Astrocyte (in vitro differentiated cells and primary cell): ENCODE measurements at regions not wholly inside any gene's neighbourhood (a gene's known extent, or its start where the extent isn't known, plus 50 kb on each side); places are given as distances from the start of the nearest gene placed in this dataset.

Source experiments
- DNase-seq: peaks from one replicate; pipeline ENCODE4 v3.0.0-alpha.2; 2010; ENCODE audit warnings: low read depth
- FAIRE-seq: peaks from 2 replicates; lab custom pipeline; 2011; peaks lifted over from hg19 to GRCh38; lab: Jason Lieb, UNC
- H2AFZ ChIP-seq: 2 replicates; pipeline ENCODE4 v1.6.0; 2012; ENCODE audit warnings: low read depth, low read length, inconsistent platforms
- H3K27ac ChIP-seq: 2 replicates; pipeline ENCODE4 v1.5.1; 2011; ENCODE audit warnings: low read depth, low read length, inconsistent platforms
- H3K27me3 ChIP-seq: 2 replicates; pipeline ENCODE4 v1.6.0; 2011; ENCODE audit warnings: low read length, inconsistent platforms; ENCODE audit not compliant: insufficient read depth
- H3K36me3 ChIP-seq: 2 replicates; pipeline ENCODE4 v1.5.1; 2011; ENCODE audit warnings: low read length, inconsistent platforms; ENCODE audit not compliant: insufficient read depth
- H3K4me1 ChIP-seq: 2 replicates; pipeline ENCODE4 v1.5.1; 2011; ENCODE audit warnings: low read length, inconsistent platforms; ENCODE audit not compliant: insufficient read depth
- H3K4me2 ChIP-seq: 2 replicates; pipeline ENCODE4 v1.6.0; 2012; ENCODE audit warnings: low read length, inconsistent platforms
- H3K4me3 ChIP-seq: 2 replicates; pipeline ENCODE4 v1.5.1; 2011; ENCODE audit warnings: low read depth, mild to moderate bottlenecking, low read length, inconsistent platforms; ENCODE audit not compliant: insufficient read depth
- H3K79me2 ChIP-seq: 2 replicates; pipeline ENCODE4 v1.6.0; 2012; ENCODE audit warnings: mild to moderate bottlenecking, low read length, inconsistent platforms; ENCODE audit not compliant: insufficient read depth
- H3K9ac ChIP-seq: 2 replicates; pipeline ENCODE4 v1.6.0; 2012; ENCODE audit warnings: mild to moderate bottlenecking, low read length, inconsistent platforms
- H3K9me3 ChIP-seq: 2 replicates; pipeline ENCODE4 v1.5.1; 2012; ENCODE audit warnings: low read depth, mild to moderate bottlenecking, low read length, inconsistent platforms; ENCODE audit not compliant: insufficient read depth
- H4K20me1 ChIP-seq: 2 replicates; pipeline ENCODE4 v1.6.0; 2012; ENCODE audit warnings: low read length, inconsistent platforms; ENCODE audit not compliant: insufficient read depth
- H3K27ac Mint-ChIP-seq: one replicate; pipeline ENCODE4 v1.8.0; 2021; ENCODE audit warnings: mild to moderate bottlenecking, mixed read lengths; ENCODE audit not compliant: unreplicated experiment
- H3K27me3 Mint-ChIP-seq: one replicate; pipeline ENCODE4 v1.8.0; 2021; ENCODE audit warnings: low read depth, mixed read lengths; ENCODE audit not compliant: unreplicated experiment
- H3K36me3 Mint-ChIP-seq: one replicate; pipeline ENCODE4 v1.8.0; 2021; ENCODE audit warnings: low read depth, mixed read lengths; ENCODE audit not compliant: unreplicated experiment
- H3K4me1 Mint-ChIP-seq: one replicate; pipeline ENCODE4 v1.8.0; 2021; ENCODE audit warnings: low read depth, mixed read lengths; ENCODE audit not compliant: unreplicated experiment
- H3K4me3 Mint-ChIP-seq: one replicate; pipeline ENCODE4 v1.8.0; 2021; ENCODE audit warnings: mild to moderate bottlenecking, moderate library complexity, mixed read lengths; ENCODE audit not compliant: unreplicated experiment
- H3K9me3 Mint-ChIP-seq: one replicate; pipeline ENCODE4 v1.8.0; 2021; ENCODE audit warnings: mild to moderate bottlenecking, mixed read lengths; ENCODE audit not compliant: unreplicated experiment
- EZH2 ChIP-seq: IDR thresholded peaks from 2 replicates; pipeline ENCODE4 v1.6.1; 2012; ENCODE audit warnings: mild to moderate bottlenecking, low read length, inconsistent platforms; ENCODE audit not compliant: insufficient read depth
- TF ChIP-seq, protein P1 (sequence below): IDR thresholded peaks from 2 replicates; pipeline ENCODE4 v1.5.1; 2011; ENCODE audit warnings: low read depth, mild to moderate bottlenecking, inconsistent platforms, low read length, moderate library complexity; ENCODE audit not compliant: insufficient read depth

DNA sequence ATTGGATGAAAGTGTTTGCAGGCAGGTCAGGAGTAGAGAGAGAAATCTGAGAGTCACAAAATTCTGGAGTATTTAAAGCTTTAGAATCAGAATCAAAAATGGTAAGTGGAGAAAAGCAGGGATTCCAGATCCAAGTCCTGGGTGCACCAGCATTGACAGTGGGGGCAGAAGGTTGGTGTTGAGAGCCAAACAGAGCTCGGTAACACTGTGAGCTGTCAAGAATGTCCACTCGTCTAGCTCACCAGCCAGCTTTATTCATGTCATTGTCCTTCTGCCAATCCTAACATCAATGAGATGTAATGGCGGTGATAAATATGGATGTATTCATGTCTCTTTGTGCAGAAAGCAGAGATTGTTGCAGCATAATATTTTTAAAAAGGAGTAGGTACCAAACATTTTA is 128.8 kb downstream of the KLF6 start:
- Mint-ChIP-seq H3K4me1 (peaks cover 4% of the 10 kb centered on the region), H3K27me3 (peaks cover 2% of the 10 kb centered on the region), H3K4me3 (no peak overlapping the region), H3K36me3 (peaks cover 4% of the 10 kb centered on the region), H3K9me3 (peaks cover 6% of the 10 kb centered on the region), H3K27ac (no peak overlapping the region)
- Histone ChIP-seq H3K36me3 (no peaks in the 10 kb centered on the region), H3K4me3 (no peak overlapping the region), H4K20me1 (no peaks in the 10 kb centered on the region), H3K4me2 (no peak overlapping the region), H3K4me1 (peaks cover 7% of the 10 kb centered on the region), H2AFZ (no peak overlapping the region), H3K9ac (no peak overlapping the region), H3K9me3 (peaks cover 2% of the 10 kb centered on the region), H3K79me2 (no peaks in the 10 kb centered on the region), H3K27me3 (no peaks in the 10 kb centered on the region), H3K27ac (no peak overlapping the region)
- DNase-seq: no peak
- TF ChIP-seq EZH2: no peak
- TF ChIP-seq, protein P1, sequence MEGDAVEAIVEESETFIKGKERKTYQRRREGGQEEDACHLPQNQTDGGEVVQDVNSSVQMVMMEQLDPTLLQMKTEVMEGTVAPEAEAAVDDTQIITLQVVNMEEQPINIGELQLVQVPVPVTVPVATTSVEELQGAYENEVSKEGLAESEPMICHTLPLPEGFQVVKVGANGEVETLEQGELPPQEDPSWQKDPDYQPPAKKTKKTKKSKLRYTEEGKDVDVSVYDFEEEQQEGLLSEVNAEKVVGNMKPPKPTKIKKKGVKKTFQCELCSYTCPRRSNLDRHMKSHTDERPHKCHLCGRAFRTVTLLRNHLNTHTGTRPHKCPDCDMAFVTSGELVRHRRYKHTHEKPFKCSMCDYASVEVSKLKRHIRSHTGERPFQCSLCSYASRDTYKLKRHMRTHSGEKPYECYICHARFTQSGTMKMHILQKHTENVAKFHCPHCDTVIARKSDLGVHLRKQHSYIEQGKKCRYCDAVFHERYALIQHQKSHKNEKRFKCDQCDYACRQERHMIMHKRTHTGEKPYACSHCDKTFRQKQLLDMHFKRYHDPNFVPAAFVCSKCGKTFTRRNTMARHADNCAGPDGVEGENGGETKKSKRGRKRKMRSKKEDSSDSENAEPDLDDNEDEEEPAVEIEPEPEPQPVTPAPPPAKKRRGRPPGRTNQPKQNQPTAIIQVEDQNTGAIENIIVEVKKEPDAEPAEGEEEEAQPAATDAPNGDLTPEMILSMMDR: no peak
- FAIRE-seq: no peak

DNA sequence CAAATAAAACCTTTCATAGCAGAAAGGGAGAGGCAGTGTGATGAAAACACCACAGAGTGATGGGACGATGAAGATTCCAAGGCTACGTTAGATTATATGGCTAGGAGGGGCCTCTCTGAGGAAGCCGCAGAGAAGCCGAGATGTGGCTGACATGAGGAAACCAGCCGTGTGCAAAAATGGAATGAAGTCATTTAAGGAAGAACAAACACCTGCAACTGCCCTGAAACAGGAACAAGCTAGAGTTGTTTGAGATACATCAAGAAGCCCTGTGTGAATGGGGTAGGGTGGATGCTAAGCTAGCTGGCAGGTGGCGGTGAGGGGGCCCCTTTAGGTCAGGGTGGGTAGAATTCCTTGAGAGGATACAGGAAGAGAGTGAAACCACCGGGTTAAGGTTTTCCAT is 129.5 kb downstream of the KLF6 start:
- no peak overlapping the region for H3K4me3 Mint-ChIP-seq
- no peak for FAIRE-seq
- H3K27ac ChIP-seq: no peak overlapping the region

DNA sequence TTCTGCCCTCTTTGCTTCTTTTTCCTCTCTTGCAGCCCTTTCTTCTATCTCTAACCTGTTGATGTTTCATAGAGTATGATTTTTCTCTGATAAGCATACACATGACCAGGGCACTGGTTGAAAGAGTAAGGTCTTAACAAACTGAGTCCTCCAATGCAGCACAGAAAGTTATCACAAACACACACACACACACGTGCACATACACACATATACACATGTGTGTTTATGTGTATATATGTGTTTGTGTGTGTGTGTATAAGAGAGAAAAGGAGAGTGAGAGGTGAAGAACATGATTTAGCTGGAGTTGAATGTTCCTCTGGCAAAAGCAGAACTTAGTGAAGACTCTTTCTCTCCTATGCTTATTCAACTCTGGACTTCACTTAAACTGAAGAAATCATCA is 130.0 kb downstream of the KLF6 start:
- H3K4me3 ChIP-seq: no peak overlapping the region
- H3K4me3 Mint-ChIP-seq: no peak overlapping the region
- H3K36me3 ChIP-seq: no peaks in the 10 kb centered on the region
- H3K36me3 Mint-ChIP-seq: peaks cover 4% of the 10 kb centered on the region
- no peak overlapping the region for H3K4me2 ChIP-seq
- peaks cover 2% of the 10 kb centered on the region for H3K9me3 Mint-ChIP-seq
- H3K27ac ChIP-seq: no peak overlapping the region
- peaks cover 4% of the 10 kb centered on the region for H3K4me1 Mint-ChIP-seq
- peaks cover 7% of the 10 kb centered on the region for H3K4me1 ChIP-seq
- no peak for TF ChIP-seq EZH2
- TF ChIP-seq, protein P1: no peak
- H3K79me2 ChIP-seq: no peaks in the 10 kb centered on the region
- H3K9me3 ChIP-seq: no peaks in the 10 kb centered on the region
- DNase-seq: no peak
- no peak for FAIRE-seq
- H3K27ac Mint-ChIP-seq: no peak overlapping the region
- no peaks in the 10 kb centered on the region for H4K20me1 ChIP-seq
- H3K27me3 ChIP-seq: no peaks in the 10 kb centered on the region
- no peak overlapping the region for H3K9ac ChIP-seq
- no peak overlapping the region for H2AFZ ChIP-seq
- H3K27me3 Mint-ChIP-seq: peaks cover 2% of the 10 kb centered on the region

More for the DNA sequence above, 129.5 kb downstream of the KLF6 start:
- Histone ChIP-seq H3K79me2 (no peaks in the 10 kb centered on the region), H2AFZ (no peak overlapping the region), H4K20me1 (no peaks in the 10 kb centered on the region), H3K9ac (no peak overlapping the region), H3K4me2 (no peak overlapping the region), H3K9me3 (no peaks in the 10 kb centered on the region), H3K4me1 (peaks cover 7% of the 10 kb centered on the region), H3K27me3 (no peaks in the 10 kb centered on the region), H3K36me3 (no peaks in the 10 kb centered on the region), H3K4me3 (no peak overlapping the region)
- H3K36me3 Mint-ChIP-seq: peaks cover 4% of the 10 kb centered on the region
- no peak for DNase-seq
- H3K9me3 Mint-ChIP-seq: peaks cover 6% of the 10 kb centered on the region
- H3K27ac Mint-ChIP-seq: no peak overlapping the region
- TF ChIP-seq EZH2: no peak
- TF ChIP-seq, protein P1: no peak
- peaks cover 2% of the 10 kb centered on the region for H3K27me3 Mint-ChIP-seq
- H3K4me1 Mint-ChIP-seq: peaks cover 4% of the 10 kb centered on the region
